ENCODE measurements at regions not wholly inside any gene's neighbourhood (a gene's known extent, or its start where the extent isn't known, plus 50 kb on each side); places are given as distances from the start of the nearest gene placed in this dataset.

DNA sequence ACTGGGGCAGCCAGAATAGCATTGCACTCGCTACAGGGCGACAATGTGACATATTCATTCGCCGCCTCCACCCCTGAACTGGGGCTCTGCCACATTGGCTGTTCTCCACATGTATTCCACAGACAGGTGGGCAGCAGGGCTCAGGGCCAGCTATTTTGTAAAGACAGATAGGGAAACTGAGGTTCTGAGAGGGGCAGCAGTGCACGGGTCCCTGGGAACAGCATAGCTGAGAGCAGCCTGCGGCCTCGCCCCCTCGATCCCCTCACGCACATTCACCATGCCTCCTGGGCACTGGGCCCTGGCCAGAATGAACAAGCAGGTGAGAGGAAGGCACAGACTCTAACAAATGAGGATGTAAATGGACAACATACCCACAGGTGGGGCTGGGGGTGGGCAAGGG, 75.0 kb upstream of the SPATA12 start:
- DNase-seq (ENCODE audit: low spot score), result no peak

DNA sequence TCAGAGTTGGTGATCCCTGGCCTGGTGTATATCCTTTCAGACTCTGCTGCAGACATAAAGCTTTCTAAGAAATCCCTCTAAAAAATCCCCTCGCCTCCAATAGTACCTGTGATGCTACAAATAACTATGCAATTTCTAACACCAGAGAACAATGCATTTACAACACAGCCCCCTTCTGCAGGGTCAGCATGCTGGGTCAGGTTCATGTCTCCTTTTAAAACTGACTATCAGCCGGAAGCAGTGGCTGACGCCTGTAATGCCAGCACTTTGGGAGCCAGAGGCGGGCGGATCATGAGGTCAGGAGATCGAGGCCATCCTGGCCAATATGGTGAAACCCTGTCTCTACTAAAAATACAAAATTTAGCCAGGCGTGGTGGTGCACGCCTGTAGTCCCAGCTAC, 77.0 kb upstream of the SPATA12 start:
- no peak for DNase-seq (ENCODE audit: low spot score)

DNA sequence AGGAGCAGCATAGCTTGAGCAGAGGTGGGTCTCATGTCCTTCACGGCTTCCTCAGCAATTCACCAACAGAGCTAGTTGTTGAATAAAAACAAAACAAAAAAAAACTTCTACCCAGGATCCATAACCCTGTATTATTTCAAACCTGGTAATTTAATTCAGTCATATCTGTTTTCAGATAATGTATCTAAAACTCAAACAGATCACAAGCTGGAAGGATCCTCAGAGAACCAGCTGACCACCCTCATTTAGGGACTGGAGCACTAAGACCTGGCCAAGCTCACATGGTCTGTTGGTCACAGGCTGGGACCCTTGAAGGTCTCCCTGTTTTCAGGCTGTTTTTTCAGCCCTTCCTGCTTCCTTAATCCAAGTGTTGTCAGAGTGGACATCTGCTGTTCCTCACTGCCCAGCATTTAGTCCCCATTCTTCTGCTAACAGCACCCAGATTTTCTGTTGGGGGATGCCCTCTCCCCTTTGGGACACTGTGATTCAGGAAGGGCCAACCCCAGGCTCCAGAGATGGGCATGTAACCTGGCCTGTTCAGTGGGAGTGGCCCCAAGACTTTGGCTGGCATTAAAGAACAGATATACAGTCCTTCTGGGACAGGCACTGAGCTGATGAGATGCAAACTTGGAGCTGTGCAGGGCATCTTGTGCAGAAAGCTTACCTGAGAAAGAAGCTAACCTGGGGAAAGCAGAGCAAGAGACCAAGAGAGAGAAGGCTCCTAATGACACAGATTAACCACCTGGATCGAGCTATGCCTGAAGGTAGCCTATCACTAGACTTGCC, 78.8 kb upstream of the SPATA12 start:
- DNase-seq (ENCODE audit: low spot score), result no peak

DNA sequence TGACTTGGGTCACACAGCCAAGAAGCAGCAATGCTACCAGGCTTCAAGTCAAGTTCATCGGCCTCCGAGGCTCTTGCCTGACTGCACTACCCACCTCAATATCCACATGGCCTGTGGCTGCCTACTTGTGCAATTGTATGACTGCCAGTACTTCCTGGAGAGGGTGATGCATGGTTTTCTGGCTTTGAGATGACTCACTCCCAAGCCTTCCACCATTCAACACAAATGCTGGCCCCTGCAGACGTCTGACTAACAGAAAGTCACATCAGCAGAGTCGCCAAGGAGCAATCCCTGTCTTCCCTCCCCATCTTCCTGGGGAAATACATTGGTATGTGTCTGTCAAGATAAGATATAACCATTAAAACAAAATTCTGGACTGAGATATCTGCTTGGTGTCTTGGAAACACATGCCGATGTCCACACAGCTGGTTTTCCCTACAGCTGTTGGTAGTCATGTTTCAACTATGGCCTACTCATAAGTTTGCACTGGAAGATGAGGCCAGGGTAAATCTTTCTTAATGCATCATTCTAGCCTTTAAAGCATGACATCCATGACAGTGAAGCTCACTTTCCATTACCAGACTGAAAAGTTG, 79.6 kb upstream of the SPATA12 start:
- DNase-seq (ENCODE audit: low spot score), result no peak

DNA sequence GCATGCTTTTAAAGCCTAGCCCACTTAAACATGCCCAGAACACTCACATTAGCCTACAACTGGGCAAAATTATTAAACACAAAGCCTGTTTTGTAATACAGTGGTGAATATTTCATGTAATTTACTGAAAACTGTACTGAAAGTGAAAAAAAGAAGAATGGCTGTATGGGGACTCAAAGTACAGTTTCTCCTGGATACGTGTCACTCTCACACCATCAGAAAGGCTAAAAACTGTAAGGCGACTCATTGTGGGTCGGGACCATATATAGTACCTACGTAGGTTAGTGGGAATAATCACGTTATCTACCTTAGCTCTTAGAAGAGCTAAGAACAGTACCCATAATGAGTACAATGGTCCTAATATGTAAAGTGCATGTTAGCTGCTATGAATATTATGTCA, 80.2 kb upstream of the SPATA12 start:
- no peak for DNase-seq (ENCODE audit: low spot score)

DNA sequence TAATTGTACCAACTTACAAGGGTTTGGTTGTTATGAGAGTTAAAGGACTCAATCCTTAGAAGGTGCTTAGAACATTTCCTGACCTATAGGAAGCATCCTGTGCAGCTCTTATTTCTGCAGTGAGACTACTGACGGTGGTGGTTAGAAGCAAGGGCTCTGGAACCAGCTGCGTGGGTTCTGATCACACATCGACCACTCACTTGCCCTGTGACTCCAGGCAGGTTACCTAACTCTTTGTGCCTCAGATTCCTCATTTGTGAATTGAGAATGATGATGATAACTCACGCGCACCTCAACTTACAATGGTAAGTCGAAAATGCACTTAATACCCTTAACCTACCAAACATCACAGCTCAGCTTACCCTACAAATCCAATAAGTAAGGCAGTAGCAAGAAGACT, 80.7 kb upstream of the SPATA12 start:
- no peak for DNase-seq (ENCODE audit: low spot score)

DNA sequence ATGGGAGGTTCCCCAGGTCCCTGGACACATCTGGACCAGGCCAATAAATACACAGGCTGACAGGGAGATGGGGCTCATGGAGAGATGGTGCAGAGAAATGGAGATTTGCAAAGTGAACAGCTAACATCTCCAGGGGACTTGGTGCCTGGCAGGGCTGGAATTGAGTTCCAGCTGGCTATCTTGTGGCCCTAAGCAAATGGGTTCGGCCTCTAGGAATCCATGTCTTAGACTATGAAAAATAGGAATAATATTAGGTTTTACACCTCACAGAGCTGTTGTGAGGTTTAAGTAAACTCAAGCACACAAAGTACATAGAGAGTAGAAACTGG, 82.9 kb upstream of the SPATA12 start:
- no peak for DNase-seq (ENCODE audit: low spot score)

DNA sequence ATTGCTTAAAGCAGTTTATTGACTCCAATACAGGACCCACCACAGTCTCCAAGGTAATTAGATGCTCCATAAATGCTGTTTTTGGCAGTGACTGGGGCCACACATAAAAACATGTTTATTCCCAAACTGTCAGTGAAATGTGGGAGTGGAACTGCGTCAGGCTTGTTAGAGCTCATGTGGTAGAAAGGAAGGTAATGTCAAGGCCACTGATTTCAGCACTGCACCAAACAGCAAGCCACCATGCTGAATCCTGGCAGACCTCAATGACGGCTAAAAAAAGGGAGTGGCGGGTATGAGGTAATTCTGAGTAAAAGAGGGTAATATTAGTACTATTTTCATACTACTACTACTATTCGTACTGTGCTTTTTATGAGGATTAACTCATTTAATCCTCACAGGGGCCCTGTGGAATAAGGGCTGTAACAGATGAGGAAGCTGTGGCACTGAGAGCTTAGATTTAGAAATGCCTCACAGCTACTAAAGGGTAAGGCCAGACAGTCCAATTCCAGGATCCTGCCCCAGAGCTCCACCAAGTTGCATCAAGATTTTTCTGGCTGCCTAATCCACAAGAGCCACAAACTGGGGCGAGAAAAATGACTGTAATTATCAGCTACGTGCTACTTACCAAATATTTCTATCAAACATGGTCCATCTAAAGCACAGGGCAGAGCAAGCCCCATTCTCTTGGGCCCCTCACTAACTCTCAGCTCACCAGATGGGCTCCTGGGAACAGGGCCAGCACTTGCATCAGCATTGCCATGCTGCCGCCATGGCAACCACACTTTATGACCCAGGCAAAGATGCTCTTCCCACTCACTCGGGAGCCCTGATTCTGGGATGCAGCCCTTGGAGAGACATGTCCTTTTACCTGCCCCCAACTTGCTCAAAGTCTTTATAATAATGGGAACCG, 83.6 kb upstream of the SPATA12 start:
- DNase-seq (ENCODE audit: low spot score), result no peak

DNA sequence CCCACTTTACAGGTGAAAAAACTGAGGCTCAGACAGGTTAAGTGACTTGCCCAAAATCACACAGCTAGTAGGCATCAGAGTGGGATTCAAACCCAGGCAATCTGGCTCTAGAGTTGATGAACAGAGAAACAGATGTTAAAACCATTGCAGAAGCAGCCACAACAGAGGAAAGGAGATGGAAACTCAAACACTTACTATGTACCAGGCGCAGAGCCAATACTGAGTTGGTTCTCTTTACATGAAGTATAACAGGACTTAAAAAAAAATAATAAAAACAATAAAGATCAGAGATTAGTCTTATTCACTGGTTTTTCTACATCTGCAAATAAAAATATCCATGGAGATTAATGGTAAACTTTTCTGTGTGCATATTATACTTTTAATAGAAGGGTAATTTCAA, 84.9 kb upstream of the SPATA12 start:
- no peak for DNase-seq (ENCODE audit: low spot score)

DNA sequence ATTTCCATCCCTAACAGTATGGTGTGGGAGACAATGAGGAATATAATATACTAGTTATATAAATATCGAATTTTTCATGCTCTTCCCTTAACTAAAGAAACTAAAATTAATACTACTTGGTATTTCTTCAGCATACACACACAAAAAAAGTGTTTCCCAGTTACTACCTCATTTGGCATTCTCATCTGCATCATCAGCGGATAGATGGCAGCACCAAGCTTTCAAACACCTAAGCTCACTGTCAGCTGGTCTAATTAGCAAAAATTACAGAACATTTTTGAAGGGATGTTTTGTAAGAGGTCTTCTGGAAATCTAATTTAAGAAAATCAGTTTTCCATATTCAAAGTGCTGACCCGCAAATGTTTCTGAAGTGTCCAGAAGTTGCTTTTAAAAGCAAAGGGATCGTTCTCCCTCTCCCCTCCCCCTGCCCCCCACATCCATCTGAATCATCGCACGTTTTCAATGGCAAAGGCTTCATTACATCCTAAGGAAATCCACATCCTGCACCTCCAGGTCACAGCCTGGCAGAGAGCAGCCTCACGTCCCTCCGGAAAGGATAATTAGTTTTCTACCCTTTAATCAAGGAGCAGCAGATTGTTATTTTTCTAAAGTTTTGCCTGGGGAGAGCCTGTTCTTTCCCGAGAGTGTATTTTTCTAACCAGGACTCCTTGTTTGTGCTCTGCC, 86.1 kb upstream of the SPATA12 start:
- no peak for DNase-seq (ENCODE audit: low spot score)

DNA sequence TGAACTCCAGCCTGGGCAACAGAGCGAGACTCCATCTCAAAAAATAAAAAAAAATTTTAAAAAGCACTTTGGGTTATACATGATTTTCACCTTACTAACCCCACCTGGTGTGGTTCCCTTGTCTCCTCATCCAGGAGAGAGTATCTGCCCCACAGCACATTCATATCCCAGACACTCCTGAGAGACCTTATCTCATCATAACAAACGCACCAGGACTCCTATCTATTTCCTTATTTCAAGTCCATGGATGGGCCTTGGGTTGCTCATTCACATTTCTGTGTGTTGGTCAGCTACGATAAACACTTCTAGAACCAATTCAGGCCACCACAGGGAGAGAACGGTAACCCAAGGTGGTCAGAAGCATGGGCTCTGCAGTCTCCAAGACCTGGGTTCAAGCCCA, 88.6 kb upstream of the SPATA12 start:
- no peak for DNase-seq (ENCODE audit: low spot score)

DNA sequence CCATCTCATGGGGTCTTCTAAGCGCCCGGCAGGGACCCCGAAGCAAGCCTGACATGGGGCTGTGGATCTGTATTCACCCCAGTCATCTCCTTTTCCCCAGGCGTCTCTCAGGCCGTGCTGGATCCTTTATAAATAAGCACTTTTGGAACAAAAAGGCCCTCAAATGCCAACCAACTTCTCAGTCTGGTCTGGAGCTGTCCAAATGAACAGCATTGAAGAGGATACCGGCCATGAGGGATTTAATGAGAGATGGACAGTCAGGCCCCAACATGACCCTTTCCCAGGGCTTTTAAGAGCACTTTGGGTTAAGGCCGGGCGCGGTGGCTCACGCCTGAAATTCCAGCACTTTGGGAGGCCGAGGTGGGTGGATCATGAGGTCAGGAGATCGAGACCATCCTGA, 89.2 kb upstream of the SPATA12 start:
- no peak for DNase-seq (ENCODE audit: low spot score)

DNA sequence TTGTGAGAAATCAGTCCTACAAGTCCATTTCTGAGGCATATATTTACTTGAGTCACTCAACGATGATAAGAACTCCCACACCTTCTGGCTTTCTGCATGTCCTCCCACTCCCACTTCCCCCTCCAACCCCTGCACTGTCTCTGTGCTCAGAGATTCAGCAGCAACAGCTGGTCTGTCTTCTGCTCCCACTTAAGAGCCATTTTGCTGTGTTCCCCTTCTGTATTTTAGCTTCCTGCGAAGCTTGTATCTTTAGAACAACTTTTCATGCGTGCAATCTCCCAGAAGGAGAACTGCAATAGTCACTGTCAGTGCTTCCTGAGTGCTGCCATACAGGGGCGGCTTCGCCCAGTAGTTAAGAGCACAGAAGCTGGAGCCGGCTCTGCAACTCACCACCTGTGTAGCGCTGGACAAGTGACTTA, 90.0 kb upstream of the SPATA12 start:
- DNase-seq (ENCODE audit: low spot score), result no peak

DNA sequence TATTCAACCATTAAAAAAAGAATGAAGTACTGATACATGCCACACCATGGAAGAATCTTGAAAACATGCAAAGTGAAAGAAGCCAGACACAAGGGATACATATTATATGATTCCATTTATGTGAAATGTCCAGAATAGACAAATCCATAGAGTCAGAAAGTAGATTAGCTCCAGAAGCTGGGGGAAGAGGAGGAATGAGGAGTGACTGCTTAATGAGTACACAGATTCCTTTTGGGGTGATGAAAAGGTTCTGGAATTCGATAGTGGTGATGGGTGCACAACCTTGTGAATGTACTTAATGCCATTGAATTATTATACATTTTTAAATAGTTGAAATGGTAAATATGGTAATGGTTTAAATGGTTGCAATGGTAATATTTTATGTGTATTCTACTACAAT, 90.6 kb upstream of the SPATA12 start:
- no peak for DNase-seq (ENCODE audit: low spot score)

DNA sequence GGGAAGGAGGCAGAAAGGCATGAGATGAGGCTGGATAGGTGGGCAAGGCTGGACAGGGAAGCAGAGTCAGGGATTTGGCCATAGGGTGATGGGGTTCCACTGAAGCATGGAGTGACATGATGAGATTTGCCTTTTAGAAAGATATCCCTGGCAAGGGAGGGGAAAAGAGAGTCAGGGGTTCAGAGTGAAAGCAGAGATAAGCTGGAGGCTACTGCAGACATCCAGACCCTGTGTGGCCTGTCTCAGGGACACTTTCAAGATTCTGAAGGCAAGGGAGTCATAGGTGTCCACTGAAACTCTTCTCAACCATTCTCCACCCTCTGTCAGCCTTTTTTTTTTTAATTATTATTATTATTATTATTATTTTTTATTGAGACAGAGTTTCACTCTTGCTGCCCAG, 94.0 kb upstream of the SPATA12 start:
- DNase-seq (ENCODE audit: low spot score), result no peak

DNA sequence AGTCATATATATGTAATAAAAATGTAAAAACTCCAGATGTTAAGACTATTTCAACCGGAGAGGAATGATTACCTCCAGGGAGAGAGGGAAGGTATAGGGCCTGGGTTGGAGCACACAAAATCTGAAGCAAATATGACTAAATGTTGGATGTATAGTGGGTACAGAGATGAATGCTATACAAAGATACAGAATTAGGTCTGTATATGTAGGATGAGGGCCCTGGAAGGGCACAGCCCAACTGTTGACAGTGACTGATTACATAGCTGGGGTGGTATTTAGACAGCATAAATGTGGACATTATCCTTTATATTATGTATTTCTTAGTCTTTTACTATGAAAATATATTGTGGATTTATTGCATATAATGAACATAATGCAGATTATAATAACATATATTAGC, 94.4 kb upstream of the SPATA12 start:
- DNase-seq (ENCODE audit: low spot score), result no peak

DNA sequence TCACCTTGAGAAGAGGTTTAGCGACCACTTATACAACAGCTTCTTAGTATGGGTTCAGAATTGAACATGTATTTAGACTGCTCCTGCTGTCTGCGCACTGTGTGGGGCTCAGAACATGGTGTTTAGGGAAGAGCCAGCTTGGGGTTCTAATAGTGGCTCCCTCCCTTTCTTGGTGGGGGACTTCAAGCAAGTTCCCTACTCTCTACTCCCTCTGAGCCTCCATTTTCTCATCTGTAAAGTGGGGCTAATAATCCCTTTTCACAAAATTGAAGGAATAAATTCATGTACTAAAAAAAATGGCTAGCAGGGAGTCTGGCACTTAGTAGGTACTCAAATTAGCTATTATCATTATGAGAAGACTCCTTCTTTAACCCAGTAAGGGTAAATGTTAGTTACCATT, 97.5 kb upstream of the SPATA12 start:
- no peak for DNase-seq (ENCODE audit: low spot score)

DNA sequence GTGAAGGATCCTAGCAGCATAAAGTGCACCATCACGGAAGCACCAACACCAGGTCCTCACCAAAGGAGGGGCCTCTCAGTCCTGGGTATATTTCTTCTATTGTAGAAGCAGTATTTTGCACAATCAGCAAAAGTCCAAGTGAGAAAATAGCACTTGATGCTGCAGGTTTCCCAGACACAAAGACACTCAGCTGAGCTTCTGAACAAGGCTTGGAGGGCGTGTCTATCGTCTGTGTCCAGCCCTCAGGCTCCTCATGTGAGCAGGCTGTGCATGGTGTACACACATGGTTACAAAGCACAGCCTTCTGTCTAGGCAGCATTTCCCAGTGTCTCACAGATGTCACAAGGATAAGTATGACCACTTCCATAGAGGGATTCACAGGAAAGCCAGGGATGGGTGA, 98.3 kb upstream of the SPATA12 start:
- no peak for DNase-seq (ENCODE audit: low spot score)

DNA sequence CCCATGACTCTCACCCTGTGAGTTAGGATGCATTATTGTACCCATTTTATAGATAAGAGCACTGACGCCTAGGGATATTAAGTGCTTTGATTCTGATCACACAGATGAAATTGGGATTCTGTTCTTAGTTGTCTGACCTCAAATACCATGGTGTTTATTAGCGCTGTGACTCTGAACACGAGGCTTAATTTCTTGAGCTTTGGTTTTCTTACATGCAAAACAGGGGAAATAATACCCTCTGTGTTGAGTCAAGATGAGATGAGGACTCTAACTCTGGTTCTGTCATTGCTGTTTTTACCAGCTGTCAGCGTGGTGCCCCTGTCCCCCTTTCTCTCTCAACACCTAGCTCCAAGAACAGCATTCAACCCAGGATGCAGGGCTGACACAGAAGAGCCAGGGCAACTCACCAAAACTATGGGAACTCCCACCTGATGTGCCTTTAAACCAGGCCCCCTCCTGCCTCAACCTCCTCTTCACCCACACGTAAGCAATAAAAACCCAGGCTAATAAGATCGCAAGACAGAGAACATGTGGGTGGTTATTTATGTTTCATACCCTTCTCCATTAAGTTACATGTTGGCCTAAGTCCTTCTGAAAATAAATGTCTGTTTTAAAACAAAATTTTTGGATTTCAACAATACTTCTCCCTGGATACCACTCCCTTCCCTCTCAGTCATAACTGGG, 100.1 kb upstream of the SPATA12 start:
- no peak for DNase-seq (ENCODE audit: low spot score)

DNA sequence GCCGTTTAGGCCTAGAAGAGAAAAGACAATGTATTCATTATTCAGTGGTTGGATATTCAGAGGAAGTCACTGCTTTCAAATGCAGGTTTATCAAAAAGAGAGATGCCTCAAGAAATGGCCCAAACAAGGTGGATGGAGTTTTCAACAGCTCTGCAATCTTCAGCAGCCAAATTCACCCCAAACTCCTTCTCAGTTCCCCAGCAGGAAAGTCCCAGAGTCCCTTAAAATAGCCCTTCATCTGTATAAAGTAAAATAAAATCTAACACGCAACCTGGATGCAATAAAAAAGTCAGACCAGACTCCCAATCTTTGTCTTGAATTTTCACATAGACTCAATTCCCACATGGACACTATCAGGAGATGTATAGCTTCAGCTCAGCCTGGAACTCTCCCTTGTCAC, 101.6 kb upstream of the SPATA12 start:
- DNase-seq (ENCODE audit: low spot score), result no peak

DNA sequence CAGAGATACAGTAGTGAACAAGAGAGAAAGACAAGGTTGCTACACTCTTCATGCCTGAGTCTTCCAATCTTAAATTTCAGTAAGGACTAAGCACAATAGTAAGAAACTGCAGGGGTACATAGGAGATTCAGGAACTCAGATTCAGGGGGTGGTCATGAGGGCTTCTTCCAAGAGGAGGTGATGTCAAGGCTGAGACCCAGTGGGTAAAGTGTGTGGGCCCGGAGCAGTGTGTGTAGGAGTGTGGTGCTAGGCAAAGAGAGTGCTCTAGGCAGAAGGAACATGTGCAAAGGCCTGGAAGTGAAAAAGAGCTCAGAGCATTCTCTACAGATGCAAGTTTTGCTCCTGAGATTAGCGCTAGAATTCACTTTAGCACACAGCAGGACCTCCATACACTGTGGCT, 102.9 kb upstream of the SPATA12 start:
- DNase-seq (ENCODE audit: low spot score), result no peak

DNA sequence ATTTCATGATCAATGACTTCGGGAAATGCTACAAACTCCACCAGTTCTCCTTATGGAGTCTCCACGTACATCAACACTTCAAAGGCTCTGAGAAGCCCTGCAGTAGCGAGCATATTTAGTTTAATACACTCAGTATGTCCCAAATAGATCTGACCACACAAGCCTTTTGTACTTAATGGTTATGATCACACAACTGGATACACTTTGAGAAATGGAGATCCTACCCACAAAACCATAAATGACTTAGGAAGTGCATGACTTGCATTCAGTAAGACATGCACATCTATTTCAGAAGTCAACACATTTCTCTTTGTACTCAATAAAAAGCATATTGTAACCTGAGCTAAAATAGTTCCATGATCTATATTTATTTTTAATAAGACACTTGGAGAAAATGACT, 103.6 kb upstream of the SPATA12 start:
- DNase-seq (ENCODE audit: low spot score), result no peak
